B cell (primary cell): ENCODE measurements at regions not wholly inside any gene's neighbourhood (a gene's known extent, or its start where the extent isn't known, plus 50 kb on each side); places are given as distances from the start of the nearest gene placed in this dataset.

Source experiments
- ATAC-seq: fragments of 200-7000 bp; cut with Tn5 transposase; one replicate; pipeline ENCODE4 v1.10.0; 2021; ENCODE audit warnings: low read depth, mild to moderate bottlenecking, moderate number of reproducible peaks, moderate library complexity
- CTCF ChIA-PET: fragments of 350-600 bp; sonication (Branson Sonifier 250); formaldehyde crosslinking; loops from one replicate; lab custom pipeline; 2021; ENCODE audit warnings: antibody characterized with exemption, inconsistent platforms; lab: Charles Lee
- POLR2A ChIA-PET: fragments of 350-600 bp; sonication (Branson Sonifier 250); formaldehyde crosslinking; loops from one replicate; lab custom pipeline; 2021; ENCODE audit warnings: antibody characterized with exemption; lab: Charles Lee
- DNase-seq: peaks from one replicate; pipeline ENCODE4 v3.0.0; 2013
- H2AFZ ChIP-seq: 2 replicates; pipeline ENCODE4 v1.6.1; 2012; ENCODE audit warnings: mild to moderate bottlenecking, low read depth, low read length; ENCODE audit not compliant: insufficient read depth, poor library complexity, severe bottlenecking
- H3K27ac ChIP-seq, 2 donors: 1 replicate in 1 of 2; 2 replicates in 1 of 2; pipeline ENCODE4 v1.5.1; 2012 to 2013; ENCODE audit warnings: low read length in 2 of 2, mild to moderate bottlenecking in 2 of 2, moderate library complexity in 1 of 2
- H3K27me3 ChIP-seq, 4 experiments: fragments of 200-600 bp in 1 of 4; sonication (generic) in 1 of 4; replicated peaks in 1 of 4; 1 replicate in 2 of 4; 2 replicates in 2 of 4; pipeline versions ENCODE4 v1.6.1 to v1.7.0; 2013 to 2016; ENCODE audit warnings: low read length in 3 of 4, mild to moderate bottlenecking in 2 of 4, mixed read lengths in 1 of 4, moderate library complexity in 1 of 4; ENCODE audit not compliant: insufficient read depth in 4 of 4, control insufficient read depth in 3 of 4; ENCODE audit errors: control extremely low read depth in 1 of 4
- H3K36me3 ChIP-seq, 2 experiments: replicated peaks in 1 of 2; 1 replicate in 1 of 2; 2 replicates in 1 of 2; pipeline versions ENCODE4 v1.6.1 to v1.7.1; 2013; ENCODE audit warnings: low read length in 1 of 2; ENCODE audit not compliant: insufficient read depth in 2 of 2, control insufficient read depth in 1 of 2; ENCODE audit errors: control extremely low read depth in 1 of 2, extremely low read depth in 1 of 2
- H3K4me1 ChIP-seq, 2 donors: fragments of 200-600 bp in 1 of 2; sonication (generic) in 1 of 2; 1 replicate in 1 of 2; 2 replicates in 1 of 2; pipeline versions ENCODE4 v1.5.1 to v1.6.1; 2013 to 2017; ENCODE audit warnings: low read length in 2 of 2; ENCODE audit not compliant: control insufficient read depth in 2 of 2, insufficient read depth in 2 of 2
- H3K4me2 ChIP-seq: replicated peaks from 2 replicates; pipeline ENCODE3; 2012; ENCODE audit warnings: mild to moderate bottlenecking, low read depth, low read length; ENCODE audit not compliant: poor library complexity, severe bottlenecking
- H3K4me3 ChIP-seq, 5 experiments: fragments of 200-600 bp in 1 of 5; sonication (generic) in 1 of 5; 1 replicate in 3 of 5; 2 replicates in 2 of 5; pipeline versions ENCODE4 v1.5.1 to v1.7.0; 2011 to 2016; ENCODE audit warnings: low read length in 4 of 5, mild to moderate bottlenecking in 4 of 5, low read depth in 2 of 5, control low read depth in 1 of 5, moderate library complexity in 1 of 5; ENCODE audit not compliant: insufficient read depth in 1 of 5; ENCODE audit errors: control extremely low read depth in 1 of 5, extremely low read depth in 1 of 5
- H3K79me2 ChIP-seq: fragments of 200-600 bp; sonication (generic); one replicate; pipeline ENCODE4 v1.6.0; 2016; ENCODE audit warnings: low read length; ENCODE audit not compliant: control insufficient read depth, insufficient read depth
- H3K9ac ChIP-seq: fragments of 200-600 bp; sonication (generic); 2 replicates; pipeline ENCODE4 v1.6.1; 2017; ENCODE audit warnings: mild to moderate bottlenecking, low read length, moderate library complexity
- H3K9me3 ChIP-seq, 3 donors: one replicate each; pipeline versions ENCODE4 v1.6.1 to v1.7.1; 2013; ENCODE audit warnings: low read length in 2 of 3; ENCODE audit not compliant: control insufficient read depth in 2 of 3, insufficient read depth in 1 of 3; ENCODE audit errors: control extremely low read depth in 1 of 3
- H4K20me1 ChIP-seq: 2 replicates; pipeline ENCODE4 v1.6.0; 2012; ENCODE audit warnings: mild to moderate bottlenecking, low read length; ENCODE audit not compliant: insufficient read depth, control insufficient read depth, poor library complexity, severe bottlenecking
- H3K27ac Mint-ChIP-seq: one replicate; pipeline ENCODE4 v1.8.0; 2021; ENCODE audit warnings: mixed read lengths
- H3K27me3 Mint-ChIP-seq: one replicate; pipeline ENCODE4 v1.8.0; 2021; ENCODE audit warnings: mixed read lengths
- H3K4me1 Mint-ChIP-seq: one replicate; pipeline ENCODE4 v1.8.0; 2021; ENCODE audit warnings: mixed read lengths
- H3K4me3 Mint-ChIP-seq: one replicate; pipeline ENCODE4 v1.8.0; 2021; ENCODE audit warnings: mixed read lengths
- H3K9me3 Mint-ChIP-seq: one replicate; pipeline ENCODE4 v1.8.0; 2022; ENCODE audit warnings: mixed read lengths; ENCODE audit not compliant: insufficient read depth
- EZH2 ChIP-seq: IDR thresholded peaks from 2 replicates; pipeline ENCODE4 v1.6.1; 2012; ENCODE audit warnings: borderline replicate concordance, low read depth, mild to moderate bottlenecking, moderate library complexity, low read length; ENCODE audit not compliant: insufficient read depth, poor library complexity, severe bottlenecking
- WGBS: methylation state at CpG from one replicate; pipeline ENCODE4 v1.1.5; 2013; ENCODE audit warnings: missing lambda C conversion rate; ENCODE audit not compliant: insufficient coverage; 5-methylcytosine and 5-hydroxymethylcytosine counted together
- intact Hi-C: fragments of 100-400 bp; cut with micrococcal nuclease; formaldehyde crosslinking; loops from one replicate; pipeline ENCODE4 v1.10.0; 2022
- TF ChIP-seq, protein P1 (sequence below): fragments of 200-600 bp; IDR thresholded peaks from one replicate; pipeline ENCODE4 v1.8.0; 2022; ENCODE audit warnings: antibody characterized with exemption, mild to moderate bottlenecking

DNA sequence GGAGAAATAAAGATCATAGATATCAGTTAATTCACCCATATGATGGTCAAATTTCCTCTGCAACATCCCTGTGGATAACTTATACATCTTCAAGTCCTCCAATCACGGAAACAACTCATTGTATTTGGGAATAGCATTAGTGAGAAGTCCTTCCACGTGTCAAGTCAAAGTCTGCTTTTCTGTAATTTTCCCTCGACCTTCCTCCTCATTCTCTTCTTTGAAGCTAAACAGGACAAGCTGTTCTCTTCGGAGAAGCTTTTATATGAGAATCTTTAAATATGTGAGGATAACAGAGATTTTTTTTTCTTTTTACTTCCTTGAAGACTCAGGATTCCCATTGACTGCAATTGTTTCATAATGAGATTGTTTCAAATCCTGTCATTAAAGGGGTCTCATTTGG is 230.4 kb downstream of the ZPLD1 start:
- Mint-ChIP-seq H3K27ac (no peak overlapping the region), H3K4me3 (no peak overlapping the region), H3K4me1 (no peaks in the 10 kb centered on the region), H3K27me3 (peaks cover 9% of the 10 kb centered on the region), H3K9me3 (no peaks in the 10 kb centered on the region)
- intact Hi-C loops, result no loop called here
- Histone ChIP-seq H3K27ac (no peak overlapping the region), H3K27me3 (peaks cover 0 to 2% (median 0%) of the 10 kb centered on the region in 4 experiments), H3K36me3 (no peaks in the 10 kb centered on the region), H3K4me1 (no peaks in the 10 kb centered on the region), H4K20me1 (no peaks in the 10 kb centered on the region), H3K4me2 (no peak overlapping the region), H2AFZ (no peak overlapping the region), H3K79me2 (no peaks in the 10 kb centered on the region), H3K9me3 (no peaks in the 10 kb centered on the region), H3K9ac (no peak overlapping the region), H3K4me3 (no peak overlapping the region)
- no peak for TF ChIP-seq EZH2
- TF ChIP-seq, protein P1, sequence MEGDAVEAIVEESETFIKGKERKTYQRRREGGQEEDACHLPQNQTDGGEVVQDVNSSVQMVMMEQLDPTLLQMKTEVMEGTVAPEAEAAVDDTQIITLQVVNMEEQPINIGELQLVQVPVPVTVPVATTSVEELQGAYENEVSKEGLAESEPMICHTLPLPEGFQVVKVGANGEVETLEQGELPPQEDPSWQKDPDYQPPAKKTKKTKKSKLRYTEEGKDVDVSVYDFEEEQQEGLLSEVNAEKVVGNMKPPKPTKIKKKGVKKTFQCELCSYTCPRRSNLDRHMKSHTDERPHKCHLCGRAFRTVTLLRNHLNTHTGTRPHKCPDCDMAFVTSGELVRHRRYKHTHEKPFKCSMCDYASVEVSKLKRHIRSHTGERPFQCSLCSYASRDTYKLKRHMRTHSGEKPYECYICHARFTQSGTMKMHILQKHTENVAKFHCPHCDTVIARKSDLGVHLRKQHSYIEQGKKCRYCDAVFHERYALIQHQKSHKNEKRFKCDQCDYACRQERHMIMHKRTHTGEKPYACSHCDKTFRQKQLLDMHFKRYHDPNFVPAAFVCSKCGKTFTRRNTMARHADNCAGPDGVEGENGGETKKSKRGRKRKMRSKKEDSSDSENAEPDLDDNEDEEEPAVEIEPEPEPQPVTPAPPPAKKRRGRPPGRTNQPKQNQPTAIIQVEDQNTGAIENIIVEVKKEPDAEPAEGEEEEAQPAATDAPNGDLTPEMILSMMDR, result no peak
- ATAC-seq, result no peak
- DNase-seq, result no peak
- CTCF ChIA-PET, result interaction anchor here (2.0 to 3.0 kb wide), 2 partner anchors 9 to 436 kb away, joined by 5 to 17 read pairs; no protein-coding TSS in a partner anchor
- no CpG with 5 or more reads among the region's 4 CpGs for WGBS
- POLR2A ChIA-PET, result no interaction called here

DNA sequence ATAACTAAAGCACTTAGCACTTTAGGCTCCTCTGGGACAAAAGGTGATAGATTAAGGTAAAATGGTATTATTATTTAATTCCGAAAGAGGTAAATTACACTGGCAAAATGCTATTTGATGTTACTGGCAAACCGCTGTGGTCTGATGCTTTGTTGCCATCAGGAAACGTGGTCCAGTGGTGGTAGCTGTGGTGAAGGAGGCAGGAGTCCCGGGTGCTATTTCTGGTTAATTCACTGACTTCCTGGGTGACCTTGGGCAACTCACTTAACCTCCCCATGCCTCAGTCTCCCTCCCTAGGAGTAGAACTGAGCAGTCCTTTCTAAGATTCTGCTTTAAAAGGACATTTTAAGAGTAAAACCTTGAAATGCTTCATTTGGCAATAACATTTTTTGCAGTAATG is 233.4 kb downstream of the ZPLD1 start:
- DNase-seq (no peak), ATAC-seq (no peak)
- no peaks in the 10 kb centered on the region for H3K36me3 ChIP-seq
- no peak overlapping the region for H3K27ac ChIP-seq
- no peak overlapping the region for H3K9ac ChIP-seq
- no peak overlapping the region for H3K4me3 ChIP-seq
- TF ChIP-seq EZH2, result no peak
- H2AFZ ChIP-seq, result no peak overlapping the region
- ChIA-PET POLR2A (no interaction called here), CTCF (no interaction called here)
- no peaks in the 10 kb centered on the region for H3K4me1 ChIP-seq
- H3K9me3 ChIP-seq, result no peaks in the 10 kb centered on the region
- no CpG with 5 or more reads among the region's 4 CpGs for WGBS
- Mint-ChIP-seq H3K27ac (no peak overlapping the region), H3K27me3 (peaks cover 14% of the 10 kb centered on the region), H3K4me1 (no peaks in the 10 kb centered on the region), H3K4me3 (no peak overlapping the region), H3K9me3 (no peaks in the 10 kb centered on the region)
- no peaks in the 10 kb centered on the region for H4K20me1 ChIP-seq
- no peaks in the 10 kb centered on the region for H3K79me2 ChIP-seq
- intact Hi-C loops, result no loop called here
- H3K27me3 ChIP-seq, result peaks cover 0 to 2% (median 0%) of the 10 kb centered on the region in 4 experiments
- no peak overlapping the region for H3K4me2 ChIP-seq
